H9 (cell line): ENCODE measurements at regions not wholly inside any gene's neighbourhood (a gene's known extent, or its start where the extent isn't known, plus 50 kb on each side); places are given as distances from the start of the nearest gene placed in this dataset.

Experiments
- DNase-seq: peaks from one replicate; pipeline ENCODE4 v3.0.0-alpha.2; 2017
- H2AFZ ChIP-seq: one replicate; pipeline ENCODE4 v1.6.1; 2013; ENCODE audit warnings: mild to moderate bottlenecking, low read length, control low read depth, moderate library complexity
- H2AK5ac ChIP-seq: 2 replicates; pipeline ENCODE4 v1.6.1; 2013; ENCODE audit warnings: low read length, control low read depth, mixed read lengths; ENCODE audit not compliant: insufficient read length
- H2BK120ac ChIP-seq: one replicate; pipeline ENCODE4 v1.6.1; 2013; ENCODE audit warnings: low read depth, mild to moderate bottlenecking, low read length, control low read depth, inconsistent platforms; ENCODE audit not compliant: poor library complexity, severe bottlenecking
- H2BK12ac ChIP-seq: 2 replicates; pipeline ENCODE4 v1.6.1; 2013; ENCODE audit warnings: low read length, control low read depth, mixed read lengths, low read depth; ENCODE audit not compliant: insufficient read length
- H2BK15ac ChIP-seq: 2 replicates; pipeline ENCODE4 v1.6.1; 2013; ENCODE audit warnings: low read depth, low read length, control low read depth
- H2BK20ac ChIP-seq: one replicate; pipeline ENCODE4 v1.6.1; 2013; ENCODE audit warnings: low read depth, mild to moderate bottlenecking, low read length, control low read depth, inconsistent platforms; ENCODE audit not compliant: poor library complexity, severe bottlenecking
- H2BK5ac ChIP-seq: 2 replicates; pipeline ENCODE4 v1.6.1; 2013; ENCODE audit warnings: low read length, control low read depth, mixed read lengths; ENCODE audit not compliant: insufficient read length
- H3K14ac ChIP-seq: 2 replicates; pipeline ENCODE4 v1.6.1; 2013; ENCODE audit warnings: low read length, control low read depth; ENCODE audit not compliant: insufficient read depth
- H3K18ac ChIP-seq: 2 replicates; pipeline ENCODE4 v1.6.1; 2013; ENCODE audit warnings: low read depth, mild to moderate bottlenecking, mixed read lengths, low read length, control low read depth; ENCODE audit not compliant: insufficient read length
- H3K23ac ChIP-seq: 2 replicates; pipeline ENCODE4 v1.6.1; 2013; ENCODE audit warnings: low read length, control low read depth, mixed read lengths, low read depth; ENCODE audit not compliant: insufficient read length
- H3K23me2 ChIP-seq: 2 replicates; pipeline ENCODE4 v1.6.1; 2013; ENCODE audit warnings: low read depth, mild to moderate bottlenecking, mixed read lengths, low read length, control low read depth; ENCODE audit not compliant: insufficient read length, poor library complexity, severe bottlenecking
- H3K27ac ChIP-seq: 2 replicates; pipeline ENCODE4 v1.5.1; 2013; ENCODE audit warnings: low read length, control low read depth, mixed read lengths, low read depth; ENCODE audit not compliant: insufficient read length
- H3K27me3 ChIP-seq: 2 replicates; pipeline ENCODE4 v1.6.1; 2013; ENCODE audit warnings: low read length, control low read depth, inconsistent platforms; ENCODE audit not compliant: insufficient read depth
- H3K4ac ChIP-seq: 2 replicates; pipeline ENCODE4 v1.6.1; 2013; ENCODE audit warnings: low read depth, mild to moderate bottlenecking, control low read depth, inconsistent platforms, low read length, moderate library complexity
- H3K4me1 ChIP-seq: 2 replicates; pipeline ENCODE4 v1.6.1; 2013; ENCODE audit warnings: low read length, control low read depth, inconsistent platforms; ENCODE audit not compliant: insufficient read depth
- H3K4me2 ChIP-seq: 2 replicates; pipeline ENCODE4 v1.6.1; 2013; ENCODE audit warnings: low read length, control low read depth, mixed read lengths; ENCODE audit not compliant: insufficient read length, insufficient read depth
- H3K56ac ChIP-seq: 2 replicates; pipeline ENCODE4 v1.6.1; 2013; ENCODE audit warnings: low read depth, mild to moderate bottlenecking, mixed read lengths, low read length, control low read depth; ENCODE audit not compliant: insufficient read length
- H3K79me1 ChIP-seq: 2 replicates; pipeline ENCODE4 v1.6.1; 2013; ENCODE audit warnings: low read depth, mild to moderate bottlenecking, moderate library complexity, low read length, control low read depth, inconsistent platforms; ENCODE audit not compliant: insufficient read depth, poor library complexity, severe bottlenecking
- H3K79me2 ChIP-seq: 2 replicates; pipeline ENCODE4 v1.6.1; 2013; ENCODE audit warnings: low read length, control low read depth, inconsistent platforms; ENCODE audit not compliant: insufficient read depth
- H3K9ac ChIP-seq: 2 replicates; pipeline ENCODE4 v1.6.1; 2013; ENCODE audit warnings: low read length, control low read depth, mixed read lengths; ENCODE audit not compliant: insufficient read length; ENCODE audit errors: extremely low read depth
- H3K9me3 ChIP-seq: one replicate; pipeline ENCODE4 v1.6.1; 2013; ENCODE audit warnings: low read depth, low read length, inconsistent platforms; ENCODE audit not compliant: control insufficient read depth
- H3T11ph ChIP-seq: one replicate; pipeline ENCODE4 v1.6.1; 2013; ENCODE audit warnings: mild to moderate bottlenecking, low read length, control low read depth, inconsistent platforms
- H4K20me1 ChIP-seq: one replicate; pipeline ENCODE4 v1.6.1; 2013; ENCODE audit not compliant: control insufficient read depth, insufficient read length, insufficient read depth
- H4K5ac ChIP-seq: 2 replicates; pipeline ENCODE4 v1.6.1; 2013; ENCODE audit warnings: low read depth, mild to moderate bottlenecking, mixed read lengths, low read length, control low read depth; ENCODE audit not compliant: insufficient read length
- H4K8ac ChIP-seq: replicated peaks from 2 replicates; pipeline ENCODE4 v1.6.1; 2013; ENCODE audit warnings: low read length, control low read depth, mixed read lengths, low read depth; ENCODE audit not compliant: insufficient read length
- H4K91ac ChIP-seq: 2 replicates; pipeline ENCODE4 v1.6.1; 2013; ENCODE audit warnings: low read depth, mild to moderate bottlenecking, moderate library complexity, mixed read lengths, low read length, control low read depth; ENCODE audit not compliant: insufficient read length
- H3K27ac Mint-ChIP-seq, 3 experiments: 2 replicates in 2 of 3; 3 replicates in 1 of 3; pipeline ENCODE4 v1.8.0; 2020 to 2021; ENCODE audit warnings: mixed read lengths in 3 of 3, mild to moderate bottlenecking in 1 of 3, moderate library complexity in 1 of 3
- H3K27me3 Mint-ChIP-seq: 2 replicates; pipeline ENCODE4 v1.8.0; 2021; ENCODE audit warnings: low read depth, mild to moderate bottlenecking, moderate library complexity, mixed read lengths
- H3K36me3 Mint-ChIP-seq, 3 experiments: 2 replicates in 2 of 3; 3 replicates in 1 of 3; pipeline ENCODE4 v1.8.0; 2020 to 2021; ENCODE audit warnings: low read depth in 3 of 3, mixed read lengths in 3 of 3; ENCODE audit not compliant: insufficient read depth in 1 of 3
- H3K4me1 Mint-ChIP-seq, 2 experiments: 2 replicates each; pipeline ENCODE4 v1.8.0; 2020; ENCODE audit warnings: mixed read lengths in 2 of 2
- H3K4me3 Mint-ChIP-seq, 2 experiments: 2 replicates in 1 of 2; 3 replicates in 1 of 2; pipeline ENCODE4 v1.8.0; 2020 to 2021; ENCODE audit warnings: mild to moderate bottlenecking in 2 of 2, mixed read lengths in 2 of 2, moderate library complexity in 1 of 2
- H3K9me3 Mint-ChIP-seq, 2 experiments: 2 replicates in 1 of 2; 3 replicates in 1 of 2; pipeline ENCODE4 v1.8.0; 2020; ENCODE audit warnings: mild to moderate bottlenecking in 2 of 2, mixed read lengths in 2 of 2, moderate library complexity in 1 of 2
- WGBS: extraction: QIAGEN DNeasy Blood & Tissue Kit; methylation state at CpG from one replicate; pipeline ENCODE4 v1.1.7; 2013; ENCODE audit warnings: missing lambda C conversion rate, low lambda C conversion rate, mixed read lengths; ENCODE audit not compliant: insufficient read length; ENCODE audit errors: extremely low coverage; 5-methylcytosine and 5-hydroxymethylcytosine counted together
- TF ChIP-seq, protein P1 (sequence below): fragments of 200-600 bp; sonication (generic); conservative IDR thresholded peaks from 3 replicates; pipeline ENCODE4 v1.8.0; 2021; ENCODE audit warnings: antibody characterized with exemption, mild to moderate bottlenecking

DNA sequence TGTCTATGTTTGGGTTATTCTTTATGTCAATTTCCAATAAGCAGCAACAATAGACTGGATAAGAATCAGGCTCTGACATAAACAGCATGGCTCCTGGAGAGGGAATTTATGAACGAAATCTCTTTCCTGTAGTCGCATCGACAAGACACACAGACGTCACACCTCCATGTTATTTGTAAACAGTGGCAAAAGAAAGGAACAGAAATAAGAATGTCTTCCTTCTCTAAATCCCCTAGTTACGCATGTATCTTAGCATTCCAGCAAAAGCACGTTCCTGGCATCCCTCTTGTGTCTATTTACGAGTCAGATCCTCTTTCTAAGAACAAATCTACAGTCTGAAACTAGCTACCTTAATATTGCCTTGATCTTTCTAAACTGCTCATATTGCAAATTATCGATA lies 559.1 kb upstream of the JAG1 start:
- Histone ChIP-seq H2BK120ac (no peak overlapping the region), H3K23me2 (no peaks in the 10 kb centered on the region), H3T11ph (no peak overlapping the region), H2AK5ac (no peak overlapping the region), H3K27me3 (no peaks in the 10 kb centered on the region), H3K18ac (no peak overlapping the region), H2BK5ac (no peak overlapping the region), H4K5ac (no peak overlapping the region), H3K4me2 (no peak overlapping the region), H3K9ac (no peak overlapping the region), H4K91ac (no peak overlapping the region), H3K4me1 (peaks cover 3% of the 10 kb centered on the region; the same call in 1 of the 2 replicates), H2BK15ac (no peak overlapping the region), H2BK12ac (no peak overlapping the region), H3K79me1 (no peaks in the 10 kb centered on the region), H3K23ac (no peak overlapping the region), H3K9me3 (no peaks in the 10 kb centered on the region), H2BK20ac (no peak overlapping the region), H4K8ac (no peak overlapping the region), H2AFZ (no peak overlapping the region), H3K14ac (no peak overlapping the region), H3K4ac (no peak overlapping the region), H3K27ac (no peak overlapping the region), H3K56ac (no peak overlapping the region), H4K20me1 (no peaks in the 10 kb centered on the region), H3K79me2 (no peaks in the 10 kb centered on the region)
- Mint-ChIP-seq H3K27me3 (no peaks in the 10 kb centered on the region), H3K4me1 (peaks cover 7 to 12% of the 10 kb centered on the region in 2 experiments; a peak in 3 of 4 replicates), H3K4me3 (no peak overlapping the region), H3K36me3 (no peaks in the 10 kb centered on the region), H3K9me3 (no peaks in the 10 kb centered on the region), H3K27ac (no peak overlapping the region)
- TF ChIP-seq, protein P1, sequence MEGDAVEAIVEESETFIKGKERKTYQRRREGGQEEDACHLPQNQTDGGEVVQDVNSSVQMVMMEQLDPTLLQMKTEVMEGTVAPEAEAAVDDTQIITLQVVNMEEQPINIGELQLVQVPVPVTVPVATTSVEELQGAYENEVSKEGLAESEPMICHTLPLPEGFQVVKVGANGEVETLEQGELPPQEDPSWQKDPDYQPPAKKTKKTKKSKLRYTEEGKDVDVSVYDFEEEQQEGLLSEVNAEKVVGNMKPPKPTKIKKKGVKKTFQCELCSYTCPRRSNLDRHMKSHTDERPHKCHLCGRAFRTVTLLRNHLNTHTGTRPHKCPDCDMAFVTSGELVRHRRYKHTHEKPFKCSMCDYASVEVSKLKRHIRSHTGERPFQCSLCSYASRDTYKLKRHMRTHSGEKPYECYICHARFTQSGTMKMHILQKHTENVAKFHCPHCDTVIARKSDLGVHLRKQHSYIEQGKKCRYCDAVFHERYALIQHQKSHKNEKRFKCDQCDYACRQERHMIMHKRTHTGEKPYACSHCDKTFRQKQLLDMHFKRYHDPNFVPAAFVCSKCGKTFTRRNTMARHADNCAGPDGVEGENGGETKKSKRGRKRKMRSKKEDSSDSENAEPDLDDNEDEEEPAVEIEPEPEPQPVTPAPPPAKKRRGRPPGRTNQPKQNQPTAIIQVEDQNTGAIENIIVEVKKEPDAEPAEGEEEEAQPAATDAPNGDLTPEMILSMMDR, result no peak
- no CpG with 5 or more reads among the region's 8 CpGs for WGBS
- DNase-seq, result no peak
